Caki2 (cell line): ENCODE measurements at regions not wholly inside any gene's neighbourhood (a gene's known extent, or its start where the extent isn't known, plus 50 kb on each side); places are given as distances from the start of the nearest gene placed in this dataset.
"Not testable (repeated sequence)": the region's sequence is repeated elsewhere in the genome, so short reads cannot be mapped to it uniquely, and the experiment has no call there.

Experiments
- DNase-seq: peaks from one replicate; pipeline ENCODE4 v3.0.0-alpha.2; 2015; ENCODE audit warnings: low read depth
- in situ Hi-C: cut with HindIII; loops from 2 replicates; pipeline ENCODE4 v1.10.0; 2016; ENCODE audit warnings: low sequenced_read_pairs, low pct_unique_long_range_greater_than_20kb, mixed read lengths

DNA sequence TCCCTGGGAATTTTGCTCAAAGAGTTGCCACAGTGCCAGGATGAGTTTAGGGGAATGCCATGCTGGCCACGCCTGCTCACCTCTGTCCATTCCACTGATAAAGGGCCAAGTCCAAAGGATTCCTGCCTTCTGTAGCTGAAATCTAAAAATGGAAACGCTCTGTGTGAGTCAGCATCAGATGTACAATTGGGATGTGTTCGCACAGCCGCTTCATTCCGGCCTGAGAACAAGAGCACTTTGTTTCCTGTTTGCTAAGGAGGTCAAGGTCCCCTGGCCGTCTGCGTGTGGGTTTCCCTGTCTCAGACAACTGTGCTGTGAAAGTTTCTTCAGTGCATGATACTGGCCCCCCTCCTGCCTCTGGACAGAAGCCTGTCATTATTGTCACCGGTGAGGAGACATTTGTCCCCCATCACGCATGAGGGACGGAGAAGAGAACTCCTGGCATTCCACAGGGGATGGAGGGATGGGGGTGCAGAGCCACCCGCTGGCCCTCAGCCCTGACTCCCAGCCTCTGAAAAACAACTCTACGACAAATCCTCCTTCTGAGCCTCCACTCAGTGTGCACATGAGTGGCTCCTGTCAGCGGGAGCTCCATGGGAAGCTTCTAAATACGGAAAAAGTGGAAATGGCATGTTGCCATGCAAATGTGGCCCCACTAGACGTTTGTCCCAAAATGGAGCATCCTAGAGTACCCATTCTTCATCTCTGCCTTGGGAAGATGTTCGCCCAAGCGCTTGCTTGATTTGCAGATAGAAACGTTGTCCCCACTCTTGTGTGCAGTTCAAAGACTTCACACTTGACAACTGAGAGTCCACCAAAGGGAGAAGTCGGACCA, 143.5 kb upstream of the AFDN start:
- DNase-seq: peak; percentile 80

DNA sequence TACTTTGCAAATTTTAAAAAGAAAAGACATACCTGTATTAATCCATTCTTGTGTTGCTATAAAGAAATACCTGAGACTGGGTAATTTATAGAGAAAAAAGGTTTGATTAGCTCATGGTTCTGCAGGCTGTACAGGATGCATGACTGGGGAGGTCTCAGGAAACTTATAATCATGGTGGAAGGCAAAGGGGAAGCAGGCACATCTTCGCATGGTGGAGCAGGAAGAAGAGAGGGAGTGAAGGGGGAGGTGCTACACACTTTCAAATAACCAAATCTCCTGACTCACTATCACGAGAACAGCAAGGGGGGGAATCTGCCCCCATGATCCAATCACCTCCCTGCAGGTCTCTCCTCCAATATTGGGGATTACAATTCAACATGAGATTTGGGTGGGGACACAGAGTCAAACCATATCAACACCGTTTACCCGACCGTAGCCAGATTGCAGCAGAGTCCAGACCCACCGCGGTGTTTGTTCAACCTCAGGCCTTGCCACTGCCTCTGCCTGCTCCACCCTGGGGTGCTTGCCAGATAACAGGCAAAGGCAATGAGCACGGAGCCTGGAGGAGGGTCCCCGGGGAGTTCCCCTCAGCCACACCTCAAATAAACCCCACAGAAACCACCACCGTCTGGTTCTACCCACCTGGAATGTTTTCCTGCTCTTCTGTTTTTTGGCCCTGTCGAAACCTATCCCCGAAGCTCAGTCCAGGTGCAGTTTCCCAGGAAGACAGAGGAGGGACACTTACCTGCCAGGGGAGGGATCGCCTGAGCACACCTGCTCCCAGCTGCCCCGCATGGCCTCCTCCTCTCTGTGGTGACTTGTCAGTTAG, 142.2 kb upstream of the AFDN start:
- no peak for DNase-seq
- in situ Hi-C loops: no loop called here

More for the DNA sequence above, 143.5 kb upstream of the AFDN start:
- in situ Hi-C loops: no loop called here

DNA sequence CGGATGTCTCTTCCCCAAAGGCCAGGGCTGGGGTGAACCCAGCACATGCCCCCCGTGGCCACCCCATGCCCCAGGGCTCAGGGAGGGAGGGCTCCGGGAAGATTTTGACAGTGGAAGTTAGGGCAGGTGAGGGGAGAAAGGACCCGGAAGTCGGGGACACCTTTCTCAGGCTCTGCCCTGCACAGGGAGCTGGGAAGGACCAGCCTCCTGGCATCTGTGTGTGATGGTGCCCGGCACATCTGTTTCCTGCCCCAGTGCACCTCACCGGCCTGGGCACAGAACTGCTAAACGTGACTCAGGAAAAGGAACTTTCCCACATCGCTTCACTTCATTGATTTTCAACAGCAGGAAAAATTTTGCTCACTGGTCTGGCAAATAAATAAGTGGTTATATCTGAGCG, 141.1 kb upstream of the AFDN start:
- DNase-seq: peak; percentile 39
- in situ Hi-C loops: no loop called here

DNA sequence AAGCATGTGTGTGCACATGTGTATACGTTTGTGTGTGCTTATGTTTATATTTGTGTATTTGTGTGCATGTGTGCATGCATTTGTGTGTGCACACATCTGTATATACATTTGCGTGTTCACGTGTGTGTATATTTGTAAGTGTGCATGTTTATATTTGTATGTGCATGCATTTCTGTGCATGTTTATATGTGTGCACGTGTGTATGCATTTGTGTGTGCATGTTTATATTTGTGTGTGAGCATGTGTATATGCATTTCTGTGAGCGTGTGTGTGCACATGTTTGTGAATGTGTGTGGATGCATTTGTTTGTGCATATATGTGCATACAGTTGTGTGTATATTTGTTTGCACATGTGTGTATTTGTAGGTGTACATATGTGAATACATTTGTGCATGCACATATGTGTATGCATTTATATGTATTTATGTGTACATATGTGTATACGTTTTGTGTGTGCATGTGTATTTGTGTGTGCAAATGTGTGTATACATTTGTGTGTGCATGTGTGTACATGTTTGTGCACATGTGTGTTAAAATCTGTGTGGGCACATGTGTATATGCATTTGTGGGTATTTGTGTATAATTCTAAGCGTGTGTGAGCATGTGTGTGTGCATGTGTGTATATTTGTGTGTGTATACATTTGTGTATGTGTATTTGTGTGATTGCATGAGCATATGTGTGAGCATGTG, 140.4 kb upstream of the AFDN start:
- in situ Hi-C loops: no loop called here
- DNase-seq: no peak

DNA sequence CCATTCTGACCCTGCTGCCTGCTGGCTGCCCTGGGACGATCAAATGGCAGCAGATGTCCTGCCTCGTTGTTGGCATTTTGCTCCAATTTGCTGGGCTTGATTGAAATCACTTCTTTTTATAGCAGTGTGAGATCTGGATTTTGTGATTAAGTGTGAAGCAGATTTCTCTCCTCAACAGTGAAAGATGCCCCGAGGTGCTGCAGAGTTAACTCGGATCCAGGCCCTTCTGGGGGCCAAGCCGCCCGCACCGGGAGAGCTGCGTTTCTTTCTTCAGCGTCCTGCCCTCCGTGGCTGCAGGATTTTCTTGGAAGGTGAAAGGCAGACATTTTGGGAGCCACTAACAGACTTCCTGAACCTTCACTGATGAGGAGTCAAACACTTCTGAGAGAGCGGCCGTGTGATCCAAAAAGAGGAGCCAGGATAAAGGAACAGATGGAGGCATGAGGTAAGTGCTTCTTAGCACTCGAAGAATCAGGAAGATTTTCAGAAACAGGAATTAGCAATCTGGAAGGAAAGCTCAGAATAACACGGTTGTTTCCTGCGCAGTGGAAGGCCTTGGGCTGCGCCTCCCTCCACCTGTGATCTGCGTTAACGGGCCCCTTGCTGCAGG, 139.5 kb upstream of the AFDN start:
- in situ Hi-C loops: no loop called here
- DNase-seq: no peak

DNA sequence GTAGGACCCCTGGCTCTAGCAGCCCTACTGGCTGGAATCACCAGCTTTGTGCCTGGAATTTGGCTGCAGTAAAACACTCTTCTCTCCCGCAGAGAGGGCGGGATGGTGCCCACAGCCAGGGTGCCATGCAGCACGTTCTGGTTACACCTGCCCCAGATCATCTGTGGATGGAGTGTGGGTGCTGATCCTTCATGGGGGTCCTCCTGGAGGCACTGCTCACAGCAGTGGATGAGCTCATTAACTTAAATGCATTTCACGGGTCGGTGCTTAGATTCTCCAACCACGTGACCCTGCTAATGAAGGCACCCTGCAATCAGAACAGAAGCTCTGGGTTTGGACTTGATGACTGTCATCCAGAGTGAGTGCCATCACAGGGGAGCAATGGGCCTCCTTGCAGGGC, 138.6 kb upstream of the AFDN start:
- no peak for DNase-seq
- in situ Hi-C loops: no loop called here

DNA sequence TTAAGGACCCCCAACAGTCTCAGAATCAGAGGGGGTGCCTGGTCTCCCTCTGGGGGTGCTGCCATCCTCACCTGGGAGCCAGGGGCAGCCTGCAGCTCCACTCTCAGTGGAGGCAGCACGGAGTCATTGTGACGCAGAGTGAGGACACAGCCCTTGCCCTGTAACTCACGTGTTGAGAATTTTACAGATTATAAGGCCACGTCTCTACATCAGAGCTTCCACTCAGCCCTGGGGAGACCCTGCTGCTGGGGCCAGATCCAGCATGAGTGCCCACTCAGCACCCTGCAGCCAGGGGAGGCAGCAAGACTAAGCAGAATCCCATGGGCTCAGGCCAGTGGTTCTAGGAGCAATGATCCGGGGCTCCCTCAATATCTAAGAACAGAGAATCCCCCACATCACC, 137.4 kb upstream of the AFDN start:
- DNase-seq: no peak
- in situ Hi-C loops: no loop called here

DNA sequence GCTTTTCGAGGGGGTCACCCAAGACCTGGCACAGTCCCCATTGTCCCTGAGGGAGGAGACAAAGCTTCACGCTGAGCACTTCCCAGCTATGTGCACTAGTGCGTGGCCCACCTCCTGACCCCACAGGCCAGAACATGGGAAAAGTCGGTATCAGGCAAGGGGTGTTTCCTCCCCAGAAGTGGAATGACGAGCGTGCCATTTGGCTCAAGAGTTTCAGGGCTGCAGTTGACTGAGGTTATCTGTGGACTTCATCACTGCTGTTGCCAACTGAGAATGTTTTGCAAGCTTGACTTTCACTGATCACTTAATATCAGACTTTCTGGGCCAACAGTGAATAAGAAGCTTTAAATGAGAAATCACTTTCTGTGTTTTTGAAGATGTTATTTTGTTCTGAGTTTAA, 137.0 kb upstream of the AFDN start:
- no peak for DNase-seq
- in situ Hi-C loops: no loop called here

DNA sequence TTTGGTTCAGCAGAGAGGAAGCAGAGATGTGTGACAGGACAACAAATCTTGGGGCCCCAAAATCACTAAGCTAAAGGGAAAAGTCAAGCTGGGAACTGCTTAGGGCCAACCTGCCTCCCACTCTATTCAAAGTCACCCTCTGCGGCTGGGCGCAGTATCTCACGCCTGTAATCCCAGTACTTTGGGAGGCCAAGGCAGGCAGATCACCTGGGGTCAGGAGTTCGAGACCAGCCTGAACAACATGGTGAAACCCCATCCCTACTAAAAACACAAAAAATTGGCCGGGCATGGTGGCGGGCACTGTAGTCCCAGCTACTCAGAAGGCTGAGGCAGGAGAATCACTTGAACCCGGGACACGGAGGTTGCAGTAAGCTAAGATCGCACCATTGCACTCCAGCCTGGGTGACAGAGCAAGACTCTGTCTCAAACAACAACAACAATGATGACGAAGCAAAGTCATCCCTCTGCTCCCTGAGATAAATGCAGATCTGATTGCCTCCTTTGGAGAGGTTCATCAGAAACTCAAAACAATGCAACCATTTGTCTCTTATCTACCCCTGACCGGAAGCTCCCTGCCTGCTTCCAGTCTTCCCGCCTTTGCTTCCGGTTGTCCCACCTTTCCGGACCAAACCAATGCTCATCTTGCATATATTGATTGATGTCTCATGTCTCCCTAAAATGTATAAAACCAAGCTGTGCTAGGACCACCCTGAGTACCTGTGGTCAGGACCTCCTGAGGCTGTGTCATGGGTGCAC, 136.4 kb upstream of the AFDN start:
- DNase-seq, in situ Hi-C loops: not testable (repeated sequence)

DNA sequence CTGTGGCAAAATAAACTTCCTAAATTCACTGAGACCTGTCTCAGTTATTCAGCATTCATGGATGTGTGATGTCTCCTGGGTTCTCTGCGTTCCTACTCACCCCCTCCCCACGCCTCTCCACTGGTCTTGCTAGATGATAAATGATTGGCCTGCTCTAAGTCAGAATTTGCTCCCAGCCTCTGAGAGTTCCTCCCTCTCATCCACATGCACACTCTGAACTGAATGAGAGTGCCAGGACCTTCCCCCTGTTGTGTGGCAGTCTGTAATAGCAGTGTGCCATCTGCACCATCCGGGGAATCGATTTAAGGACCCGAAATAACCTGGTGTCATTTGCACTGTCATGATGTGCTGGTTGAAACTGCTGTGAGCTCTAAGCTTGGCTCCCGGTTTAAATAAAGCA, 135.8 kb upstream of the AFDN start:
- no peak for DNase-seq
- in situ Hi-C loops: no loop called here

DNA sequence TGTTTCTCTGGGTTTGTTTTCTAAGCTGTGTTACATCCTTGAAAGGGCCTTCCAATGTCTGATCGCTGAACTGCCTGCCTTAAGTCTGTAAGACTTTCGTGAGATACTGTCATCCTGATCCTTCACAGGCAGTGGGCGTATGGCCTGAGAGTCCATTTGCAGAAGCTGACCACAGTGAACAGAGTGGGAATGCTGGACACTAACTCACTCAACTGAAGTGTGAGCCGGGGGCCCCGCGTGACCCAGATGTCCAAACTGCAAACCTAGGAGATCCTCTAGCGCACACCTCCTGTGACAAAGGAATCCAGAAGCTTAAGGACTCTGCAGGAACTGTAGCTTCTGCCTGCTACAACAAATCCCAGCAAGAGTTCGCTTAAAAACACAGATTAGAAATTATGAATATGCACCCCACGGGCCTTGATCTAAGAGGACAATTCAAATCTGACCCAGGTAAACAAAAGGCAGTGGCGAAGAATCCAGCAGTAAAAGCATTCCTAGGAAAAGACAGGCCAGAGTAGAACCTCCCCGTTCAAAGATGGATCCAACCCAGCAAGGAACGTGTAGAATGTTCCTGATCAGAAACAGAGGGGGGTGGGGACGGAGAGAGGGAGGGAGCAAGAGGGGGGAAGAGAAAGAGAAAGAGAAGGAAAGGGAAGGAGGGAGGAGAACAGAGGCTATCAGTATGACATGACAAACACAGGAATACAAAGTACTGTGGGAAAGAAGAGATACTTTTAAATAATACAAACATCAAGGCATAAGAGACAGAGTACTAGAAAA, 135.0 kb upstream of the AFDN start:
- in situ Hi-C loops: no loop called here
- no peak for DNase-seq

DNA sequence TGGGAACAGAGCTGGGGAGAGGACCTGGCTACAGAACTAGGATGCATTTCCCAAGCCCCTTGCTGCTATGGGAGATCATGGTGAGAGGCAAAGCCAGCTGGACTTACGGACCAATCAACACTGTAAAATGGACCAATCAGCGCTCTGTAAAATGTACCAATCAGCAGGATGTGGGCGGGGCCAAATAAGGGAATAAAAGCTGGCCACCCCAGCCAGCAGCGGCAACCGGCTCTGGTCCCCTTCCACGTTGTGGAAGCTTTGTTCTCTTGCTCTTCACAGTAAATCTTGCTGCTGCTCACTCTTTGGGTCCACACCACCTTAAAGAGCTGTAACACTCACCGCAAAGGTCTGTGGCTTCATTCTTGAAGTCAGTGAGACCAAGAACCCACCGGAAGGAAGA, 133.2 kb upstream of the AFDN start:
- DNase-seq, in situ Hi-C loops: not testable (repeated sequence)

DNA sequence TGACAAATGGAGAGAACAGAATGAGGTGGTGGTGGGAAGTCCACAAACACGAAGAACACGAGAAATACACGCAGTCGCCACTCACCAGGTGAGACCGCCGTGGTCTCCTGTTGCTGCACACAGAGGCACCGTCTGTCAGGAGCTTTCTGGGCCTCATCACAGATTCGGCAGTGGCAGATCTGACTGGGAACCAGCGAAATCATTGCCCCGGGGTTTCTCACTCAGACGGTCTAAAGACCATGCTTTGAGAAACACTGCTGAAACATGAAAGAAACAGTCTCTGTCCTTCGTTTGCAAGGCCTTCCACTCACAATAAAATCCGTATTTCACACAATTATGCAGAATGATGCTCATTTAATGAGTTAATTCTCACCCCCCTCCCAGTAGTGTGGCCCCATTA, 130.9 kb upstream of the AFDN start:
- DNase-seq: no peak
- in situ Hi-C loops: no loop called here

DNA sequence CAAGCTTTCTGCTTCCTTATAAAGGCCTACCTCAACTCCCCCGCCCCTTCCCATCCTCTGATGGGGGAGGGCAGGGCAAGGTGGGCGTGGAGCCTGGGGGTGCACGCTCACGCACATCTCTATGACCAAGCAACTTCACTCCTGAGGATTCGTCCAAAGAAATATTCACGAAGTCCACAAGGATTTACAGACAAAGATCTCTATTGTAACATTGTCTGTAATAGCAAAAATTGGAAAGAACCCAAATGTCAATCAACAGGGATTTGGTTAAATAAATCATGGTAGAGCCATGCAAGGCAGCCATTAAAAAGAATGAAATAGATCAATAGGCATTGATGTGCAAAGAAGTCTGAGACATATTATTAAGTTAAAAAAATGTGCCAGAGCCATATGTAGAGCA, 130.4 kb upstream of the AFDN start:
- in situ Hi-C loops: no loop called here
- no peak for DNase-seq

DNA sequence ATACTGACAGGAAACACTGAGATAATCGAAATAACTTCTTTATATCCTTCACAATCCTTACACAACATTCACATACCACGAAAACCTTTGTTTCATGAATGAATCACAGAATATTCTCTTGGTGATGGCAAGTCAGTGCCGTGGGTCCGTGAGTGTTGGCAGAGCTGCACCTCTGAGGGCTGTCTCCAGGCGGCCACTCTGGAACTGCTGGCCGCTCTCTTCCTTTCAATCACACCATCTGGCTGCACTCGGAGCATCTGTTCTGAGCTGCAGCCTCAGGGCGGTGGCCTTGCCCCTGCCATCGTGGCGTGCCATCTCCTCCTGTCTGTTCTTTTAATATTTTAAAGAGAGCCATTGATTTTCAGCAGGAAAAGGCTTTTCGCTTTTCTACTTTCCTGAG, 129.4 kb upstream of the AFDN start:
- DNase-seq: no peak
- in situ Hi-C loops: no loop called here

DNA sequence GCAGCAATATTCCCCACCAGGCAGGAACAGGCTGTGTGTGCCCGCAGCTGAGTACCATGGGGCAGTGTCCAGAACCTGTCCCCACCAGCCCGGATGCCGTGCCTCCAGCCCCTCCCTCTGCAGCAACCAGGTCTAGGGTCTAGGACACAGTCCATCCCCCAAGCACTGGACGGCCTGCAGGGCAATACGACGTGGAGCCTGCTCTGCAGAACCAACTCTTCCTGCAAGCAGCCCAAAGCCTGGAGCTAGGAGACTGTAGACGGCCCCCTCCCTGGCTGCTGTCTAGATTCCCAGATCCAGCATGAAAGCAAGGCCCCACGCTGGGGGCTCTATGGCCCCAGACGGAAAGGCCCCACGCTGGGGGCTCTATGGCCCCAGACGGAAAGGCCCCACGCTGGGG, 128.2 kb upstream of the AFDN start:
- no peak for DNase-seq
- in situ Hi-C loops: no loop called here

DNA sequence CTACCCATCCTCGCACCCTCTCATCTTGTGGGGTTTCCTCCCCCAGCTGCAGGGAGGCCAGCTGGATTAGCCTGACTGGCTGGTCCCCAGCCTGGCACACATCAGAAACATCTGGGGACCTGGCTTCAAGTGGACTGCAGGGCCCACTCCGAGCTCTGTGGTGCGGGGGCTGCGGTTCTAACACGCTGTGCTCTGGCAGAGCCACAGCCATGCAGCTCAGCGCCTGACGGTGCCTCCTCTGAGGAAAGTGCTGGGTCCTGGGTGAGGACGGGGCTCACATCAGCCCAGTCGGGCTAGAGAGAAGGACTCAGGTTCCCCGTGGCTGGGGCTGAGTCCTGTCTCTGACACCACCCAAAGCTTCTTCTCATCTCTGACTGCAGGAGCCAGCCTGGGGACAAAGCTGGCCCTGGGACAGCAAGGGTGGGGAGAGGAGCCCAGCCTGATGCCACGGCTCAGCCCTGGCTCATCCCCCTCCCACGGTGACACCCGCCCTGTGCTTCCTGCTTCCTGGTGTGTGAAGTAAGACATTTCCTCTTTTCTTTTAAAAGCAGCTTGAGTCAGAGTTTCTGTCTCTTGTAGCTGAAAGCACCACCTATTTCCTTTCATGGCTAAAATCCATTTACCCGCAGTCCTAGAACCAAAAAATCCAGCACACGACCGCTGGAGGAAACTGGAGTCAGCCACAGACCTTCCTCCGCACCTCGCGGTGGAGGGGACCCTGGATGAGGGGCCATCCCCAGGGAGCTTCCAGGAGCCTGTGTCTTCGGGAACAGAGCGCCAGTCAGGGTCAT, 127.4 kb upstream of the AFDN start:
- DNase-seq: no peak
- in situ Hi-C loops: no loop called here
